Neural cell (in vitro differentiated cells): ENCODE measurements at regions not wholly inside any gene's neighbourhood (a gene's known extent, or its start where the extent isn't known, plus 50 kb on each side); places are given as distances from the start of the nearest gene placed in this dataset.

Experiments used
- H2AFZ ChIP-seq: fragments of 200-600, 300-800 bp; sonication (generic), shearing (Covaris generic); 2 replicates; pipeline ENCODE4 v1.6.0; 2014; ENCODE audit warnings: low read depth, mild to moderate bottlenecking, antibody characterized with exemption, low read length, moderate library complexity
- H3F3A ChIP-seq: fragments of 200-600 bp; shearing (Covaris generic); 2 replicates; pipeline ENCODE4 v1.6.1; 2016; ENCODE audit warnings: mild to moderate bottlenecking, moderate library complexity, mixed read lengths, antibody characterized with exemption, low read length; ENCODE audit not compliant: insufficient read depth, poor library complexity, severe bottlenecking
- H3K27ac ChIP-seq: fragments of 200-600, 300-800 bp; sonication (generic), shearing (Covaris generic); 2 replicates; pipeline ENCODE4 v1.5.1; 2014; ENCODE audit warnings: mild to moderate bottlenecking, low read length, moderate library complexity
- H3K27me3 ChIP-seq: fragments of 300-800, 200-600 bp; sonication (generic), shearing (Covaris generic); 2 replicates; pipeline ENCODE4 v1.6.0; 2014; ENCODE audit warnings: mild to moderate bottlenecking, low read depth, low read length, moderate library complexity; ENCODE audit not compliant: insufficient read depth
- H3K36me3 ChIP-seq: fragments of 300-800, 200-600 bp; sonication (generic), shearing (Covaris generic); 2 replicates; pipeline ENCODE4 v1.5.1; 2014; ENCODE audit warnings: mild to moderate bottlenecking, antibody characterized with exemption, low read length, moderate library complexity; ENCODE audit not compliant: insufficient read depth
- H3K4me2 ChIP-seq: fragments of 300-800, 200-600 bp; sonication (generic), shearing (Covaris generic); 2 replicates; pipeline ENCODE4 v1.6.0; 2014; ENCODE audit warnings: mild to moderate bottlenecking, low read length
- H3K4me3 ChIP-seq: fragments of 300-800, 200-600 bp; sonication (generic), shearing (Covaris generic); 2 replicates; pipeline ENCODE4 v1.5.1; 2014; ENCODE audit warnings: mild to moderate bottlenecking, low read length, moderate library complexity
- H3K79me2 ChIP-seq: fragments of 200-600 bp; shearing (Covaris generic); replicated peaks from 2 replicates; pipeline ENCODE4 v1.6.0; 2014; ENCODE audit warnings: mild to moderate bottlenecking, low read length, moderate library complexity; ENCODE audit not compliant: insufficient read depth
- H3K9ac ChIP-seq: fragments of 300-800, 200-600 bp; sonication (generic), shearing (Covaris generic); 2 replicates; pipeline ENCODE4 v1.6.1; 2016; ENCODE audit warnings: mild to moderate bottlenecking, low read length, mixed read lengths
- H3K9me2 ChIP-seq: fragments of 200-600 bp; shearing (Covaris generic); 2 replicates; pipeline ENCODE4 v1.6.1; 2016; ENCODE audit warnings: mild to moderate bottlenecking, low read length, mixed read lengths; ENCODE audit not compliant: insufficient read depth
- H3K9me3 ChIP-seq: fragments of 200-600, 300-800 bp; sonication (generic), shearing (Covaris generic); 2 replicates; pipeline ENCODE4 v1.6.1; 2016; ENCODE audit warnings: mild to moderate bottlenecking, mixed run types, low read length, moderate library complexity, mixed read lengths
- H4K20me1 ChIP-seq: fragments of 200-600 bp; shearing (Covaris generic); 2 replicates; pipeline ENCODE4 v1.6.1; 2016; ENCODE audit warnings: mild to moderate bottlenecking, mixed run types; ENCODE audit not compliant: insufficient read depth
- CTCF ChIP-seq: fragments of 450-650 bp; IDR thresholded peaks from 2 replicates; pipeline ENCODE4 v1.5.1; 2014; ENCODE audit warnings: antibody characterized with exemption, mild to moderate bottlenecking, moderate library complexity; ENCODE audit not compliant: poor library complexity, severe bottlenecking
- EP300 ChIP-seq: fragments of 450-650 bp; conservative IDR thresholded peaks from 2 replicates; pipeline ENCODE4 v1.6.1; 2014; ENCODE audit warnings: antibody characterized with exemption, mild to moderate bottlenecking, moderate library complexity; ENCODE audit not compliant: poor library complexity, severe bottlenecking
- EZH2 ChIP-seq: fragments of 200-600, 300-800 bp; shearing (Covaris generic), sonication (generic); IDR thresholded peaks from 2 replicates; pipeline ENCODE4 v1.6.1; 2014; ENCODE audit warnings: antibody characterized with exemption, low read length, borderline replicate concordance, mild to moderate bottlenecking; ENCODE audit not compliant: insufficient read depth, poor library complexity, severe bottlenecking
- MXI1 ChIP-seq: fragments of 450-650 bp; conservative IDR thresholded peaks from 2 replicates; pipeline ENCODE4 v1.6.1; 2014; ENCODE audit warnings: antibody characterized with exemption, mild to moderate bottlenecking; ENCODE audit not compliant: poor library complexity, severe bottlenecking
- POLR2AphosphoS5 ChIP-seq: IDR thresholded peaks from 2 replicates; pipeline ENCODE4 v1.6.1; 2012
- RAD21 ChIP-seq: fragments of 450-650 bp; conservative IDR thresholded peaks from 2 replicates; pipeline ENCODE4 v1.6.1; 2014; ENCODE audit warnings: antibody characterized with exemption, mild to moderate bottlenecking, moderate library complexity
- SMC3 ChIP-seq: fragments of 450-650 bp; conservative IDR thresholded peaks from 2 replicates; pipeline ENCODE4 v1.6.1; 2014; ENCODE audit warnings: antibody characterized with exemption, mild to moderate bottlenecking, moderate library complexity; ENCODE audit not compliant: poor library complexity
- TAF1 ChIP-seq: IDR thresholded peaks from 2 replicates; pipeline ENCODE4 v1.6.1; 2012; ENCODE audit warnings: low read depth
- TF ChIP-seq, protein P1 (sequence below): IDR thresholded peaks from 2 replicates; pipeline ENCODE4 v1.6.1; 2012; ENCODE audit warnings: borderline replicate concordance

DNA sequence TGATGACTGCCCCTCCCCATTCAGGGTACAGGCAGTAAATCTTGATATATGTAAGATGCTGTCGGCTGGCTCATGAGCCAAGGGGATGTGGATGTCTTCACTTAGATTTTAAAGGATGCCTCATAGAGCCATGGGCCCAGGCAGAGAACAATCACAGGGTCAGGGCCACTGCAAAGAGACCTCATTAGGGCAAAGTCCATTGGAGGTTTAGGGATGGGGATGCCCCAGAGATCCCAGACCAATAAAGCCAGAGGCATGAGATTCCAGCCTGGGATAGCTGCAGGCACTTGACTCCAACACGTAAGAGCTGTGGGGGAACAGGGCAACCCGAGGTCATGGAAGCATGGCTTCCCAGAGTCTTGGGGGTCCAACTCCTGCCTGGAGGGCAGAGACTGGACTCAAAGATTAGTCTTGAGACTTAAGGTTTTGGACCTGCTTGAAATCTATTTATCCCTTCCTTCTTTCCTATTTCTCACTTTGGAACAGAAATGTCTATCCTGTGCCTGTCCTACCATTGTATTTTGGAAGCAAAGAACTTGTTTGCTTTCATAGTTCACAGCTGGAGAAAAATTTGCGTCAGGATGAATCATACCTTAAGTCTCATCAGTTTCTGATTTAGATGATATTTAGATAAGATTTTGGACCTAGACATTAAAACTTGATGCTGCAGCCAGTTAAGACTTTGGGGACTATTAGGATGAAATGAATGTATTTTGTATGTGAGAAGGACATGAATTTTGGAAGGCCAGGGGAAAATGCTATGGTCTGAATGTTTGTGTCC lies 101.3 kb upstream of the ADRA1B start:
- Histone ChIP-seq H3K4me3 (no peak overlapping the region), H2AFZ (no peak overlapping the region)

DNA sequence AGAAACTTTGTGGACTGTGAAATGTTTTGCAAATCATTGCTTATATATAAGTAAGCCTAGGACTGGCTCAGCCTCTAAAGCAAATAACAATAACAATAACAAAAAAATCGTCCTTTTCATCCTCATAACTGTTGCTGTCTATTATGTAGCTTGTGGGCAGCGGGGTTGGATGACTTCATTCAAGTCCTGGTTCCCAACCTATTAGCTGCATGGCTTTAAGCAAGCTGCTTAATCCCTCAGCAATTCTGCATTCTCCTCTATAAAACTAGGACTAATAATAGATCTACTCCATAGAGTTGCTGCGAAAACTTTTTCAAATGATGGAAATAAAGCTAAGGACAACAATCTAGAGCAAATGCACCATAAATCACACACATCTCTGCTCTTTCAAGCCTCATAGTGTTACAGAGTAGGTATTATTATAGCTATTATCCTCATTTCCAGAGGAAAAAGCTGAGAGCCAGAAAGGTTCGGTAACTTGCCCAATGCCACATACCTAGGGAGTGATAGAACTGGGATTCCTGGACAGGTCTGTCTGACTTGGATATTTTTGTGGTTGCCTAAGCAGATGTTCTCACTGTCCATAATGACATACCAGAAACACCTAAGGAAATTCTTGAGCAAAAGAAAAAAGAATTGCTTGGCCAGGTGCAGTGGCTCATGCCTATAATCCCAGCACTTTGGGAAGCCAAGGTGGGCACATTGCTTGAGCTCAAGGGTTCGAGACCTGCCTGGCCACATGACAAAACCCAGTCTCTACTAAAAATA lies 98.8 kb upstream of the ADRA1B start:
- Histone ChIP-seq H3K4me2 (no peak overlapping the region), H3K4me3 (no peak overlapping the region), H3K27me3 (no peaks in the 10 kb centered on the region), H4K20me1 (no peaks in the 10 kb centered on the region), H3K27ac (no peak overlapping the region), H2AFZ (no peak overlapping the region), H3K9ac (no peak overlapping the region), H3K9me3 (no peaks in the 10 kb centered on the region), H3F3A (no peaks in the 10 kb centered on the region), H3K9me2 (no peaks in the 10 kb centered on the region), H3K79me2 (no peaks in the 10 kb centered on the region), H3K36me3 (no peaks in the 10 kb centered on the region)
- no peak for TF ChIP-seq POLR2AphosphoS5
- TF ChIP-seq TAF1, result no peak
- no peak for TF ChIP-seq CTCF
- TF ChIP-seq SMC3, result no peak
- no peak for TF ChIP-seq EP300
- TF ChIP-seq MXI1, result no peak
- TF ChIP-seq EZH2, result no peak

More for the DNA sequence above, 101.3 kb upstream of the ADRA1B start:
- Histone ChIP-seq H3K9ac (no peak overlapping the region), H3K9me3 (no peaks in the 10 kb centered on the region), H3K27me3 (no peaks in the 10 kb centered on the region), H3K4me2 (no peak overlapping the region), H4K20me1 (no peaks in the 10 kb centered on the region), H3K27ac (no peak overlapping the region), H3K9me2 (no peaks in the 10 kb centered on the region), H3K79me2 (no peaks in the 10 kb centered on the region), H3F3A (no peaks in the 10 kb centered on the region), H3K36me3 (no peaks in the 10 kb centered on the region)
- TF ChIP-seq RAD21 (no peak), EZH2 (no peak), SMC3 (no peak), MXI1 (no peak), POLR2AphosphoS5 (no peak), CTCF (no peak), TAF1 (no peak), EP300 (no peak)
- TF ChIP-seq, protein P1, sequence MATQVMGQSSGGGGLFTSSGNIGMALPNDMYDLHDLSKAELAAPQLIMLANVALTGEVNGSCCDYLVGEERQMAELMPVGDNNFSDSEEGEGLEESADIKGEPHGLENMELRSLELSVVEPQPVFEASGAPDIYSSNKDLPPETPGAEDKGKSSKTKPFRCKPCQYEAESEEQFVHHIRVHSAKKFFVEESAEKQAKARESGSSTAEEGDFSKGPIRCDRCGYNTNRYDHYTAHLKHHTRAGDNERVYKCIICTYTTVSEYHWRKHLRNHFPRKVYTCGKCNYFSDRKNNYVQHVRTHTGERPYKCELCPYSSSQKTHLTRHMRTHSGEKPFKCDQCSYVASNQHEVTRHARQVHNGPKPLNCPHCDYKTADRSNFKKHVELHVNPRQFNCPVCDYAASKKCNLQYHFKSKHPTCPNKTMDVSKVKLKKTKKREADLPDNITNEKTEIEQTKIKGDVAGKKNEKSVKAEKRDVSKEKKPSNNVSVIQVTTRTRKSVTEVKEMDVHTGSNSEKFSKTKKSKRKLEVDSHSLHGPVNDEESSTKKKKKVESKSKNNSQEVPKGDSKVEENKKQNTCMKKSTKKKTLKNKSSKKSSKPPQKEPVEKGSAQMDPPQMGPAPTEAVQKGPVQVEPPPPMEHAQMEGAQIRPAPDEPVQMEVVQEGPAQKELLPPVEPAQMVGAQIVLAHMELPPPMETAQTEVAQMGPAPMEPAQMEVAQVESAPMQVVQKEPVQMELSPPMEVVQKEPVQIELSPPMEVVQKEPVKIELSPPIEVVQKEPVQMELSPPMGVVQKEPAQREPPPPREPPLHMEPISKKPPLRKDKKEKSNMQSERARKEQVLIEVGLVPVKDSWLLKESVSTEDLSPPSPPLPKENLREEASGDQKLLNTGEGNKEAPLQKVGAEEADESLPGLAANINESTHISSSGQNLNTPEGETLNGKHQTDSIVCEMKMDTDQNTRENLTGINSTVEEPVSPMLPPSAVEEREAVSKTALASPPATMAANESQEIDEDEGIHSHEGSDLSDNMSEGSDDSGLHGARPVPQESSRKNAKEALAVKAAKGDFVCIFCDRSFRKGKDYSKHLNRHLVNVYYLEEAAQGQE, result no peak
